ENCODE measurements at regions not wholly inside any gene's neighbourhood (a gene's known extent, or its start where the extent isn't known, plus 50 kb on each side); places are given as distances from the start of the nearest gene placed in this dataset.

- TF ChIP-seq CTCF (IDR thresholded peaks at IDR 0.05), result no peak
- no peak for TF ChIP-seq POLR2A (IDR thresholded peaks at IDR 0.05)
Measured at GRCh38 chr6:51339108-51339507, 520.4 kb downstream of the TFAP2B start.

All from esophagus squamous epithelium (tissue), 4 donors.